ENCODE measurements at regions not wholly inside any gene's neighbourhood (a gene's known extent, or its start where the extent isn't known, plus 50 kb on each side); places are given as distances from the start of the nearest gene placed in this dataset.

GRCh38 chr16:72576189-72576588 is 404.2 kb upstream of the PMFBP1 start:
- TF ChIP-seq CTCF (IDR thresholded peaks at IDR 0.05) (no peak), POLR2AphosphoS5 (IDR thresholded peaks at IDR 0.05) (no peak), EP300 (IDR thresholded peaks at IDR 0.05) (no peak), POLR2A (IDR thresholded peaks at IDR 0.05) (no peak)
